DOHH2 (cell line): ENCODE measurements at regions not wholly inside any gene's neighbourhood (a gene's known extent, or its start where the extent isn't known, plus 50 kb on each side); places are given as distances from the start of the nearest gene placed in this dataset.

Source experiments
- H3F3A ChIP-seq: fragments of 200-600 bp; sonication (generic), shearing (Covaris generic); 2 replicates; pipeline ENCODE4 v1.6.0; 2016; ENCODE audit warnings: antibody characterized with exemption, mild to moderate bottlenecking; ENCODE audit not compliant: control insufficient read depth, insufficient read depth
- H3K27ac ChIP-seq: fragments of 200-600 bp; sonication (generic); 2 replicates; pipeline ENCODE4 v1.5.1; 2014; ENCODE audit warnings: low read depth, mild to moderate bottlenecking, low read length, moderate library complexity
- H3K27me3 ChIP-seq: fragments of 200-600 bp; sonication (generic); 2 replicates; pipeline ENCODE4 v1.6.1; 2014; ENCODE audit warnings: mild to moderate bottlenecking, low read length, mixed read lengths; ENCODE audit not compliant: control insufficient read depth
- H3K36me3 ChIP-seq: fragments of 200-600 bp; sonication (generic); 2 replicates; pipeline ENCODE4 v1.6.1; 2014; ENCODE audit warnings: mild to moderate bottlenecking, low read length, moderate library complexity, mixed read lengths; ENCODE audit not compliant: control insufficient read depth
- H3K4me1 ChIP-seq: fragments of 200-600 bp; sonication (generic); 2 replicates; pipeline ENCODE4 v1.6.1; 2014; ENCODE audit warnings: mild to moderate bottlenecking, low read length, mixed read lengths; ENCODE audit not compliant: control insufficient read depth
- H3K4me2 ChIP-seq: fragments of 200-600 bp; sonication (generic); 2 replicates; pipeline ENCODE4 v1.6.0; 2014; ENCODE audit warnings: mild to moderate bottlenecking, low read length, moderate library complexity
- H3K4me3 ChIP-seq: fragments of 200-600 bp; sonication (generic); 2 replicates; pipeline ENCODE4 v1.5.1; 2014; ENCODE audit warnings: mild to moderate bottlenecking, low read length, mixed read lengths
- H3K79me2 ChIP-seq: fragments of 200-600 bp; sonication (generic); 2 replicates; pipeline ENCODE4 v1.6.1; 2014; ENCODE audit warnings: mild to moderate bottlenecking, low read length, mixed read lengths; ENCODE audit not compliant: control insufficient read depth
- H3K9me2 ChIP-seq: fragments of 200-600 bp; sonication (generic); replicated peaks from 2 replicates; pipeline ENCODE4 v1.6.1; 2014; ENCODE audit warnings: mild to moderate bottlenecking, low read length, mixed read lengths; ENCODE audit not compliant: control insufficient read depth
- H3K9me3 ChIP-seq: fragments of 200-600 bp; sonication (generic); 2 replicates; pipeline ENCODE4 v1.6.1; 2014; ENCODE audit warnings: antibody characterized with exemption, low read length, mixed read lengths; ENCODE audit not compliant: control insufficient read depth, insufficient read depth
- H4K20me1 ChIP-seq: fragments of 200-600 bp; sonication (generic); 2 replicates; pipeline ENCODE4 v1.6.0; 2014; ENCODE audit warnings: low read depth, mild to moderate bottlenecking, antibody characterized with exemption, low read length, moderate library complexity; ENCODE audit not compliant: control insufficient read depth, insufficient read depth
- EZH2phosphoT487 ChIP-seq: fragments of 200-600 bp; sonication (generic); IDR thresholded peaks from 2 replicates; pipeline ENCODE4 v1.6.1; 2017; ENCODE audit warnings: borderline replicate concordance, mild to moderate bottlenecking, antibody characterized with exemption, low read length, moderate library complexity, mixed read lengths
- TF ChIP-seq, protein P1 (sequence below): fragments of 200-600 bp; sonication (generic); IDR thresholded peaks from one replicate; pipeline ENCODE4 v1.5.1; 2014; ENCODE audit warnings: antibody characterized with exemption, mild to moderate bottlenecking, low read depth, low read length; ENCODE audit not compliant: poor library complexity, severe bottlenecking

DNA sequence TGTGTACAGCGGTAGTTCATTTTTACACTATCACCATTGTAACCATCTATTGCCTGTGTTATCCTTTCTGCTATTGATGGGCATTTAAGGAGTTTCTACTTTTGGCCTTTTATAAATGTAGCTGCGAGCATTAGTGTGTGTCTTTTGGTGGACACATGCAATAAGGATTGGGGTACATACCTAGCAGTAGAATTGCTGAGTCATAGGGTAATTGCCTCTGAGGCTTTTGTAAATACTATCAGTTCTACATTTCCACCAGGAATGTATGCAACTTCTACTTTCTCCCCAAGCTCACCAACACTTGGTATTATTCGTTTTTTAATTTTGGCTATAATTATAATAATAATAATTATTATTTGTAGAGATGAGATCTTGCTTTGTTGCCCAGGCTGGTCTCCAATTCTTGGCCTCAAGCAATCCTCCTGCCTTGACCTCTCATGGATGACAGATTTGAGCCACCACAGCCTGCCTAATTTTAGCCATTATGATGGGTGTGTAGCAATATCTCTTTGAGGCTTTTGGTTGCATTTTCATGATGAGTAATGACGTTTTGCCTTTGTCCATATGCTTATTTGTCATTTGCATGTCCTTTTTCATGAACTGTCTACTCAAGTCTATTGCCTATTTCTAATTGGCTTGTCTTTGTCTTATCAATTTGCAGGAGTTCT is 277.0 kb downstream of the ACTR3B start:
- no peaks in the 10 kb centered on the region for H3K4me1 ChIP-seq
- no peaks in the 10 kb centered on the region for H3K9me2 ChIP-seq
- H3F3A ChIP-seq = no peaks in the 10 kb centered on the region
- no peaks in the 10 kb centered on the region for H3K9me3 ChIP-seq
- TF ChIP-seq, protein P1, sequence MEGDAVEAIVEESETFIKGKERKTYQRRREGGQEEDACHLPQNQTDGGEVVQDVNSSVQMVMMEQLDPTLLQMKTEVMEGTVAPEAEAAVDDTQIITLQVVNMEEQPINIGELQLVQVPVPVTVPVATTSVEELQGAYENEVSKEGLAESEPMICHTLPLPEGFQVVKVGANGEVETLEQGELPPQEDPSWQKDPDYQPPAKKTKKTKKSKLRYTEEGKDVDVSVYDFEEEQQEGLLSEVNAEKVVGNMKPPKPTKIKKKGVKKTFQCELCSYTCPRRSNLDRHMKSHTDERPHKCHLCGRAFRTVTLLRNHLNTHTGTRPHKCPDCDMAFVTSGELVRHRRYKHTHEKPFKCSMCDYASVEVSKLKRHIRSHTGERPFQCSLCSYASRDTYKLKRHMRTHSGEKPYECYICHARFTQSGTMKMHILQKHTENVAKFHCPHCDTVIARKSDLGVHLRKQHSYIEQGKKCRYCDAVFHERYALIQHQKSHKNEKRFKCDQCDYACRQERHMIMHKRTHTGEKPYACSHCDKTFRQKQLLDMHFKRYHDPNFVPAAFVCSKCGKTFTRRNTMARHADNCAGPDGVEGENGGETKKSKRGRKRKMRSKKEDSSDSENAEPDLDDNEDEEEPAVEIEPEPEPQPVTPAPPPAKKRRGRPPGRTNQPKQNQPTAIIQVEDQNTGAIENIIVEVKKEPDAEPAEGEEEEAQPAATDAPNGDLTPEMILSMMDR = no peak
- no peak for TF ChIP-seq EZH2phosphoT487
- no peak overlapping the region for H3K4me3 ChIP-seq
- H3K27me3 ChIP-seq = no peaks in the 10 kb centered on the region
- no peaks in the 10 kb centered on the region for H4K20me1 ChIP-seq
- H3K27ac ChIP-seq = no peak overlapping the region
- no peak overlapping the region for H3K4me2 ChIP-seq
- H3K36me3 ChIP-seq = no peaks in the 10 kb centered on the region
- no peaks in the 10 kb centered on the region for H3K79me2 ChIP-seq

DNA sequence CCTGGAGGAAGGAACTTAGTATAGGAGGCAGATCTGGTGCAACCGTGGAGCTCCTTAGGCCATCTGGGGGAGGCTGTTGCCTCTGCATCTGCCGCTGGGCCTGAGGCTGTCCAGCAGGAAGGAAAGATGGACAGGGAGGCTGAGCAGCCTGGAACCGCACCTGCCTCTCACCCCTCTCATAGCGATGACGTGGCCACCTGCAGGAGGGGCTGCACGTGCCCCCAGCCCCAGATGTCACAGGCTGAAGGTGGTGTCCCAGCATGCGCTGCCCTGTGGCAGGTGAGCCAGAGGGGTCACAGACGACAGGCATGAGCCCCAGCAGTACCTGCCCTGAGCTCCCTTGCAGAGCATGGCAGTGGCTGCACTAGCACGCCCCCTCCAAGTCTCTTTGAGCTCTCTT is 283.9 kb downstream of the ACTR3B start:
- TF ChIP-seq, protein P1 = no peak
- TF ChIP-seq EZH2phosphoT487 = no peak
- H3K9me3 ChIP-seq = no peaks in the 10 kb centered on the region
- H3K36me3 ChIP-seq = no peaks in the 10 kb centered on the region
- H3K79me2 ChIP-seq = no peaks in the 10 kb centered on the region
- no peaks in the 10 kb centered on the region for H3F3A ChIP-seq
- H3K4me3 ChIP-seq = no peak overlapping the region
- no peaks in the 10 kb centered on the region for H3K9me2 ChIP-seq
- H4K20me1 ChIP-seq = no peaks in the 10 kb centered on the region
- H3K4me1 ChIP-seq = no peaks in the 10 kb centered on the region
- no peak overlapping the region for H3K27ac ChIP-seq
- H3K4me2 ChIP-seq = no peak overlapping the region
- H3K27me3 ChIP-seq = no peaks in the 10 kb centered on the region

DNA sequence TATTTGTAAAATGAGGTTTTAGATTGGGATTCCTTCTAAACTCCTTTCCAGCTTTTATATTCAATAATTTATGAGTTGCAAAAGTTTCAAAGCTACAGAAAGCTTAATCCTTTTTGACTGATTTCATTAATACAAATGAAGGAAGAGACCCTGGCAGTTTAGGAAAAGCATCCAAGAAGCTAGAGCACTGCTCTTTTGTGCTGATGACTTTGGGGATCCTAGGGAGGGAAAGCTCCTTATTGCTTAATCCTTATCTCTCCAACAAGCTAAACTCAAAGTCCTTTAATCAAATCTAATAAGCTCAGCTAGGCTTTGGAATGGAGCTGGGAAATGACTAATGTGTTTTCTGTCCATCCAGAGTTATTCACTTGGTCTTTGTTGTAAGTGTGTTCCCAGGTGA is 285.4 kb downstream of the ACTR3B start:
- Histone ChIP-seq H3K9me3 (no peaks in the 10 kb centered on the region), H4K20me1 (no peaks in the 10 kb centered on the region), H3K79me2 (no peaks in the 10 kb centered on the region), H3K27me3 (no peaks in the 10 kb centered on the region), H3K27ac (no peak overlapping the region), H3F3A (no peaks in the 10 kb centered on the region), H3K4me1 (no peaks in the 10 kb centered on the region), H3K9me2 (no peaks in the 10 kb centered on the region), H3K36me3 (no peaks in the 10 kb centered on the region), H3K4me2 (no peak overlapping the region), H3K4me3 (no peak overlapping the region)
- no peak for TF ChIP-seq EZH2phosphoT487
- TF ChIP-seq, protein P1 = no peak
